DND-41 (cell line): ENCODE measurements at regions not wholly inside any gene's neighbourhood (a gene's known extent, or its start where the extent isn't known, plus 50 kb on each side); places are given as distances from the start of the nearest gene placed in this dataset.

Experiments used
- CTCF ChIP-seq: IDR thresholded peaks from 2 replicates; pipeline ENCODE4 v1.5.1; 2012; ENCODE audit warnings: borderline replicate concordance, low read length, moderate library complexity, mild to moderate bottlenecking; ENCODE audit not compliant: poor library complexity, severe bottlenecking; ENCODE audit errors: extremely low read depth
- EZH2 ChIP-seq: IDR thresholded peaks from 3 replicates; pipeline ENCODE4 v1.6.1; 2012; ENCODE audit warnings: borderline replicate concordance, low read depth, mild to moderate bottlenecking, moderate library complexity, low read length, inconsistent platforms; ENCODE audit not compliant: severe bottlenecking

- no peak for TF ChIP-seq CTCF
- TF ChIP-seq EZH2 = no peak
Measured at GRCh38 chr6:40054602-40055001, 120.3 kb upstream of the MOCS1 start.
